ENCODE measurements at regions not wholly inside any gene's neighbourhood (a gene's known extent, or its start where the extent isn't known, plus 50 kb on each side); places are given as distances from the start of the nearest gene placed in this dataset.

- intact Hi-C loops (cut with micrococcal nuclease): no loop called here
- ChIA-PET CTCF (interaction anchor here (0.6 kb wide), 1 partner anchor 11 kb away, joined by 3 read pairs; no protein-coding TSS in a partner anchor), POLR2A (ENCODE audit: unreplicated experiment) (no interaction called here)
- Histone ChIP-seq H3F3A (ENCODE audit: low read length, unreplicated experiment) (no peaks in the 10 kb centered on the region), H4K20me1 (ENCODE audit: low read length) (no peaks in the 10 kb centered on the region), H3K4me2 (ENCODE audit: low read length) (no peak overlapping the region), H3K27ac (ENCODE audit: low read length) (no peak overlapping the region), H3K79me2 (ENCODE audit: low read length) (no peaks in the 10 kb centered on the region), H3K4me1 (ENCODE audit: insufficient read depth, low read length) (no peaks in the 10 kb centered on the region), H3K4me3 (ENCODE audit: low read length) (no peak overlapping the region), H3K9me3 (ENCODE audit: low read length) (no peaks in the 10 kb centered on the region), H3K9ac (ENCODE audit: low read length) (no peak overlapping the region), H3K36me3 (ENCODE audit: low read depth, low read length) (no peaks in the 10 kb centered on the region), H2AFZ (ENCODE audit: low read length) (no peak overlapping the region), H3K27me3 (ENCODE audit: low read length) (0 out of 2 replicates have a peak, but pooled peaks cover 5% of the 10 kb centered on the region), H3K9me2 (replicated peaks; ENCODE audit: low read length) (no peaks in the 10 kb centered on the region)
- no peak for ATAC-seq
- no TSS peak for BruUV-seq (replicated peaks)
- no peak for TF ChIP-seq EZH2 (IDR thresholded peaks at IDR 0.05; ENCODE audit: low read length, unreplicated experiment)
- TF ChIP-seq EZH2phosphoT487 (IDR thresholded peaks at IDR 0.05; ENCODE audit: borderline replicate concordance, low read length): no peak
- no peak for TF ChIP-seq CTCF (conservative IDR thresholded peaks at IDR 0.05; ENCODE audit: low read depth, low read length)
- no peak for DNase-seq
Observed at GRCh38 chr11:93274851-93275250, 55.7 kb upstream of the DEUP1 start.

GRCh38 chr11:93278976-93279375 is 51.6 kb upstream of the DEUP1 start:
- no peaks in the 10 kb centered on the region for H3K79me2 ChIP-seq (ENCODE audit: low read length)
- no peaks in the 10 kb centered on the region for H3K4me1 ChIP-seq (ENCODE audit: insufficient read depth, low read length)
- no peak overlapping the region for H3K27ac ChIP-seq (ENCODE audit: low read length)
- BruUV-seq (replicated peaks): no TSS peak
- POLR2A ChIA-PET (ENCODE audit: unreplicated experiment): no interaction called here
- no peak overlapping the region for H3K4me2 ChIP-seq (ENCODE audit: low read length)
- ATAC-seq (no peak), DNase-seq (no peak)
- H3K27me3 ChIP-seq (ENCODE audit: low read length): no peaks in the 10 kb centered on the region
- CTCF ChIA-PET: no interaction called here
- H3K9me3 ChIP-seq (ENCODE audit: low read length): no peaks in the 10 kb centered on the region
- H3K4me3 ChIP-seq (ENCODE audit: low read length): no peak overlapping the region
- no peak overlapping the region for H3K9ac ChIP-seq (ENCODE audit: low read length)
- no peaks in the 10 kb centered on the region for H3K36me3 ChIP-seq (ENCODE audit: low read depth, low read length)
- no peaks in the 10 kb centered on the region for H4K20me1 ChIP-seq (ENCODE audit: low read length)
- TF ChIP-seq EZH2phosphoT487 (IDR thresholded peaks at IDR 0.05; ENCODE audit: borderline replicate concordance, low read length): no peak
- no peak for TF ChIP-seq CTCF (conservative IDR thresholded peaks at IDR 0.05; ENCODE audit: low read depth, low read length)
- TF ChIP-seq EZH2 (IDR thresholded peaks at IDR 0.05; ENCODE audit: low read length, unreplicated experiment): no peak
- intact Hi-C loops (cut with micrococcal nuclease): no loop called here
- H2AFZ ChIP-seq (ENCODE audit: low read length): no peak overlapping the region
- H3K9me2 ChIP-seq (replicated peaks; ENCODE audit: low read length): no peaks in the 10 kb centered on the region
- H3F3A ChIP-seq (ENCODE audit: low read length, unreplicated experiment): no peaks in the 10 kb centered on the region

GRCh38 chr11:93279851-93280347 is 50.6 kb upstream of the DEUP1 start:
- Histone ChIP-seq H3K4me1 (ENCODE audit: insufficient read depth, low read length) (no peaks in the 10 kb centered on the region), H3K9me2 (replicated peaks; ENCODE audit: low read length) (no peaks in the 10 kb centered on the region), H3K36me3 (ENCODE audit: low read depth, low read length) (no peaks in the 10 kb centered on the region), H3K27ac (ENCODE audit: low read length) (no peak overlapping the region), H3K9ac (ENCODE audit: low read length) (no peak overlapping the region), H3K79me2 (ENCODE audit: low read length) (no peaks in the 10 kb centered on the region), H2AFZ (ENCODE audit: low read length) (no peak overlapping the region), H3F3A (ENCODE audit: low read length, unreplicated experiment) (no peaks in the 10 kb centered on the region), H3K27me3 (ENCODE audit: low read length) (no peaks in the 10 kb centered on the region), H3K4me3 (ENCODE audit: low read length) (no peak overlapping the region), H3K4me2 (ENCODE audit: low read length) (no peak overlapping the region), H4K20me1 (ENCODE audit: low read length) (no peaks in the 10 kb centered on the region), H3K9me3 (ENCODE audit: low read length) (no peaks in the 10 kb centered on the region)
- no peak for DNase-seq
- POLR2A ChIA-PET (ENCODE audit: unreplicated experiment): no interaction called here
- no TSS peak for BruUV-seq (replicated peaks)
- CTCF ChIA-PET: no interaction called here
- intact Hi-C loops (cut with micrococcal nuclease): no loop called here
- TF ChIP-seq EZH2 (IDR thresholded peaks at IDR 0.05; ENCODE audit: low read length, unreplicated experiment) (no peak), EZH2phosphoT487 (IDR thresholded peaks at IDR 0.05; ENCODE audit: borderline replicate concordance, low read length) (no peak), CTCF (conservative IDR thresholded peaks at IDR 0.05; ENCODE audit: low read depth, low read length) (no peak)
- no peak for ATAC-seq
